HG03095 (cell line): ENCODE measurements at regions not wholly inside any gene's neighbourhood (a gene's known extent, or its start where the extent isn't known, plus 50 kb on each side); places are given as distances from the start of the nearest gene placed in this dataset.
"Not testable (repeated sequence)": the region's sequence is repeated elsewhere in the genome, so short reads cannot be mapped to it uniquely, and the experiment has no call there.

Experiments used
- ATAC-seq: cut with Tn5 transposase; IDR thresholded peaks from one replicate; pipeline ENCODE4 v1.9.1; 2021; ENCODE audit warnings: moderate library complexity; ENCODE audit not compliant: unreplicated experiment

- ATAC-seq, result not testable (repeated sequence)
These were observed 318.1 kb upstream of the FRG1 start for GRCh38 chr4:189622574-189622973.

GRCh38 chr4:189627041-189627440 is 313.6 kb upstream of the FRG1 start:
- ATAC-seq, result not testable (repeated sequence)

GRCh38 chr4:189629733-189630132 is 310.9 kb upstream of the FRG1 start:
- ATAC-seq, result not testable (repeated sequence)

- not testable (repeated sequence) for ATAC-seq
These were observed 309.6 kb upstream of the FRG1 start for GRCh38 chr4:189630913-189631567.

DNA sequence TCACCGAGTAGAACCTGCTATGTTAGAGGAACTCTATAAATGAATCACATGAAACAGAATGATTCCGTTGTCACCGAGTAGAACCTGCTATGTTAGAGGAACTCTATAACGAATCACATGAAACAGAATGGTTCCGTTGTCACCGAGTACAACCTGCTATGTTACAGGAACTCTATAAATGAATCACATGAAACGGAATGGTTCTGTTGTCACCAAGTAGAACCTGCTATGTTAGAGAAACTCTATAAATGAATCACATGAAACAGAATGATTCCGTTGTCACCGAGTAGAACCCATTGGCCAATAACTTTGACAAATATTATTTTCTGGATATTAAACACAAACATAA is 309.1 kb upstream of the FRG1 start:
- not testable (repeated sequence) for ATAC-seq

DNA sequence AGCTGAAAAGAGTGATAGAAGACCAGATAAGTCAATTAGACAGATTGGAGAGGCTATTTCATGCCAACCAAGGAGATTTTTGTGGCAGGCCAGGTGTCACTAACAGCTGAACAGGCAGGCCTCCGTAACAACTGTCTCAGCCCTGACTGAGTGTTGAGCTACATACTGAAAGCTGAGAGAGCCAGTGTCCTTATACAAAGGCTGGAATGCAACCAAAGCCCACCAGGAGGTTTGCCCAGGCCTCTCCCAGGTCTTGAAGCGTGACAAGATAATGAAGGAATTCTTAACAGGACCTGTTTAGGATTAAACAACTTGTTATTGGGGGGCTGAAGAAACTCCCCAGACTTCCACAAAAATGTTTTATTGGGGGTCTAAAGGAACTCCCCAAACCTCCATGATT is 290.2 kb upstream of the FRG1 start:
- not testable (repeated sequence) for ATAC-seq

DNA sequence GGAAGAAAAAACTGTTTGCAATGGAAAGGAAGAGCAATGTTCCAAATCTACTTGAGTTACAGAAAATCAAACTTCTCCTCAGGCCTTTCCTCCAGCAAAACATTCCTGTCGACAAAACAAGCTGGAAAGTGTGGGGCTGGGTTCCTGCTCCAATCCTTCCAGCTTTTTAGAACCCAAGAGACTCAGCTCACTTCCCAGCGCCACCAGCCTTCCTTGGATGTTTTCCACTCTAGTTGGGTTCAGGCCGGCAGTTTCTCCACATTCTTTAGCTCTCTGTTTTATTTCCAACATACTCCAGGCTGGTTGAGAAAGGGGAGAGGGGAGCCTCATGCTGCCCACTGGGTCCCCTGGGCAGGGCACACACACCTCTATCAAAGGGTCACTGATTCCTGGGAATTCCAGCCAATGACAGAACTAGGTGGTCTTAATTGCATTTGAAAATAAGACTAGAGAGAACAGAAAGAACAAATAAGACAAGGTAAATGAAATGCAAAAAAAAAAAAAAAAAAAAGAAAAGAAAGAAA is 287.5 kb upstream of the FRG1 start:
- not testable (repeated sequence) for ATAC-seq

DNA sequence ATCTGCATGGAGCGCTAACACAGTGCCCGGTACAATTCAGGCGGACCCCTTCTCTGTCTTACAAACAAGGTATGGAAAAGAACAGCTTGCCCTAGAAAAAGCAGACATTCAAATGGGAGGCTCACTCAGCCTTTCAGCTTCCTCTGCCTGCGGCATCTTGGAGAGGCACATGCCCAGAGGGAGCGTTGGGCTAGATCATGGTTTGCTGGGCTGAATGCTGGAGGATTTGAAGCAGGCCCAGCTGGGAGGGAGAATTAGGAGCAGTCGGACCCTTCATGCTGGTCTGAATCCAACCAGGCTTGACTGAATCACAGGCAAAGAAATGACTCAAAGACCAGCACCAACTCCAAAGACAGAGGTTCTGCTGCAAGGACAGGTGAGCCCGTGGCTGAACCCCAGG is 286.7 kb upstream of the FRG1 start:
- ATAC-seq, result not testable (repeated sequence)

- not testable (repeated sequence) for ATAC-seq
These were observed 286.3 kb upstream of the FRG1 start for GRCh38 chr4:189654396-189654795.

GRCh38 chr4:189655817-189656216 is 284.9 kb upstream of the FRG1 start:
- not testable (repeated sequence) for ATAC-seq

DNA sequence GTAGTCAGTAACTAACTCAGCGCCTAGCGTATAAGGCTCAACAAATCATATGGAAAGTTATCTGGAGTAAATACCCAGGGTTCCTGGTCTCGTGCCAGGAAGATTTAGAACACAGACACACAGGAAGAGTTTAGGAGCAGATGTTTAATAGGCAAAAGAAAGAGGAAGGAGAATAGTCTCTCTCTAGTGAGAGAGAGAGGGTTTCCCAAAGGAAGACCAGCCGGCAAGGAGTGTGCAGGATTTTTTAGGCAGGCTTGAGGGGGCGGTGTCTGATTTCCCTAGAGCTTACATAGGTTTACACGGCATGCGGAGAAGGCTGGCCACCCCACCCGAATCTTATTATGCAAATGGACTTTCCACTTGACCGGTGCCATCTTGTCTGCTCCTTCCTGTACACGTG is 284.0 kb upstream of the FRG1 start:
- no peak for ATAC-seq

DNA sequence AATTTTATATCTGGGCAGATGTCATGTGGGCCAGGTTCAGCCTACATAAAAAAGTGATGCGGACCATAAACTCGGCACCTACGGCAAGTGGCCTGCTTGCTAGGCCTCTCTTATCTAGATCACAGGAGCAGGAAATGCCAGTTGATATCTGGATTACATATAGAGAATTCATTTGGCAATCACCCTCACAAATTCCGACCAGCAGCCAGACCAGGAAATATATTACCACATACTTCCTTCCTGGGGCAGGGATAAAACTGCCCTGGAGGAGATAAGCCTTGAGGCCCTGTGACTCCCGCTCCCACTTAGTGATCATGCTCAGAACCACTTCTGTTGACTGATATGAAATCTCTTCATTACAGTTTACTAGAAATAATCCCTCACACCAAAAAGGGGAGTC is 282.4 kb upstream of the FRG1 start:
- not testable (repeated sequence) for ATAC-seq

DNA sequence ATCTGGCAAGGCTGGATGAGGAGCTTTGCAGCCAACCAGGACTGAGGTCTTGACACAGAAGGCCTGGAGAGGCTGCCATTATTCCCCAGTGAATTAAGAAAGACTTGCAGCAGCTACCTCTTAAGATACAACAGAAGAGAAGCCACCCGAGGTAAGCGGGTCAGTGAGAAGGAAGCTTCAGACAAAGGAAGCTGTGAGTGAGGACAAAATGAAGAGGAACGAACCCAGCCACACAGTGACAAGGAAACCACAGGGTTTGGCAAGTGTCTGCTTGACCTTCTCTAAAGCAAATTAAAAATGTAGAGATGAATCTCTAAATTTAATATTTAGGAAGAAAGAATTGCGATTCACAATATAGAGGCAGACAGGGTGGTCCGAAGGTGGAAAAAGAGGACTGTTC is 281.8 kb upstream of the FRG1 start:
- not testable (repeated sequence) for ATAC-seq

DNA sequence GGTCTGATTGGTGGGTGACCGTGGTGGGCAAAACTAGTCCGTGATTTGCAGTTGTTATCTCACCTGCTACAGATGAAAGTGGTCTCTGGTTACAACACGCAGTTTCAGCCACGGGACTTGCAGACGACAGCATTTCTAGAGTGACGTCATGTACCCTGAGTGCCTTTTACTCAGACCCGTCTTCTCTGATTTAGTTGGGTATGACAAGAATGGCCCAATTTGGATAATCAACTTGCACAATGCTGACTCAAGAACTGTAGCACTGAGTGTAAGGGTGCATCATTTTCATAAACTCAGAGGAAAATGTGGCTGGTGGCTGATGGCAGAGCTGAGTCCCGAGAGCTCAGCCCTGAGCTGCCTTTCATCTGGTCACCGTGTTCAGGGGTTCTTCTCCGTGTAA is 281.4 kb upstream of the FRG1 start:
- no peak for ATAC-seq

GRCh38 chr4:189660722-189661360 is 279.8 kb upstream of the FRG1 start:
- ATAC-seq, result no peak

DNA sequence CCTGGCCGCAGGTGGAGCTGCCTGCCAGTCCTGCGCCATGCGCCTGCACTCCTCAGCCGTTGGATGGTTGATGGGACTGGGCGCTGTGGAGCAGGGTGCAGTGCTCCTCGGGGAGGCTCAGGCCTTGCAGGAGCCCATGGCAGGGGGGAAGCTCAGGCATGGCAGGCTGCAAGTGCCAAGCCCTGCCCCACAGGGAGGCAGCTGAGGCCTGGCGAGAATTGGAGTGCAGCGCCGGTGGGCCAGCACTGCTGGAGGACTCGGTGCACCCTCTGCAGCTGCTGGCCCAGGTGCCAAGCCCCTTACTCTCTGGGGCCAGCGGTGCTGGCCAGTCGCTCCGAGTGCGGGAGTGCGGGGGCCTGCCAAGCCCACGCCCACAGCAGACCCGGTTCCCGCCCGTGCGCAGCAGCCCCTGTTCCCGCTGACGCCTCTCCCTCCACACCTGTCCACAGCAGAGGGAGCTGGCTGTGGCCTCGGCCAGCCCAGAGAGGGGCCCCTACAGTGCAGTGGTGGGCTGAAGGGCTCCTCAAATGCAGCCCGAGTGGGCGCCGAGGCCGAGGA is 275.9 kb upstream of the FRG1 start:
- no peak for ATAC-seq

- ATAC-seq, result not testable (repeated sequence)
These were observed 274.9 kb upstream of the FRG1 start for GRCh38 chr4:189665712-189666305.

GRCh38 chr4:189667386-189667785 is 273.3 kb upstream of the FRG1 start:
- ATAC-seq, result not testable (repeated sequence)

DNA sequence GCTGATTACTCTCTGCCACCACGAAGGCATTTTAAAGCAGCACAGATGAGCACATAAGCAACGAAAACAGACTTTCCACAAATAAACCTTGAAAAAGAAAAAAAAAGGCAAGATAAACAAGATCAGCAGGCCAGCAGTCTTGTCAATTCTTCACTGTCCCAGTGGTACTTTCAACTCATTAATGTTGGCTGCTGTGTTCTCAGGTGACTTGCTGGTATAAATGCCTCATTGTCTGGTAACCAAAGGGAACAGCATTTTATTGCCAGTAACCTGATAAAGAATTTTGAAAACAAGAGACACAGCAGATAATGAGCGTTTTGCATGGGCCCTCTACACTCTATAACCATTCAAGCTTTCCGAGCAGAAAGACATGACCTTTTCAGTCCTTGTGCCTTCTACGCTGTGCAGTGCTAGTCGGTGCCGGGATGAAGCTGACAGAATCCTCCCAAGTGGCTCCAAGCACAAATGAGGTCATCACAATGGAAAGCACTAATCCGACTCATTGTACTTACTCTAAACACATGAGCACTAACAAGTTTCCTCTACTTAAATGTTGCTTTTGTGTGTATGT is 242.9 kb upstream of the FRG1 start:
- ATAC-seq, result not testable (repeated sequence)

DNA sequence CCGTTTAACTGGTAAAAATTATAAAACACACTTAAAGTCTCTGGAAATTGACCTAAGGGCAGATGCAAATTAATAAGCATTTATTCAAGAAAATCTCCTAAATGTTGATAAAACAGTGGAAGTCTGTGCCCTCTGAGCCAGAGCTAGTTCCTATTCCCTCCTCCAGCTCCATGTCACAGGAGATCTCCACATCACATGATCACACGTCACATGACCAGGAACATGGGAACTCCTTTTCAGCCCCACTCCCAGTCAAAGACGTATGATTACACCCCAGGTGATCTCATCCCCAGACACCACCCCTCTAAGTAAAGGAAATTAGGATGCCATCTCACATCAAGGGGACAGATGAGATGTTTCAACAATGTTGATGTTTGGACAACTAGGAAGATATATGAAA is 237.7 kb upstream of the FRG1 start:
- ATAC-seq, result not testable (repeated sequence)

DNA sequence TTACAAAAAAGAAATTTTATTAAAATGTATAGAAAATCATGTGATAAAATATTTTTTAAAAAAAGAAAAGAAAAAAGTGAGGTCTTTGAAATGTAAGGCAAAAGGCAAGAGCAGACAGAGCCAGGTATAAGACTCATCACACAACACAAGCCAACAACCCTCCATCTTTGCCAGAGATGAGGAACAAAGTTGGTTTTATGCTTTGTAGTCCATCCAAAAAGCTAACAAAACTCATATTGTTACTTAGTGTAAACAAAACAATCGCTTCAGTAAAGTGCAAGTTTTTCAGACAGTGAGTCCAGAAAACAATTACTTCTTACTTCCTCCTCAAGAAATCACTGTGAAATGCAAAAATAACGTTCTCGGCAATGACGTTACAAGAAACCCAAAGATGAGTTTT is 233.9 kb upstream of the FRG1 start:
- not testable (repeated sequence) for ATAC-seq
